IMR-90 (cell line): ENCODE measurements at regions not wholly inside any gene's neighbourhood (a gene's known extent, or its start where the extent isn't known, plus 50 kb on each side); places are given as distances from the start of the nearest gene placed in this dataset.

ENCODE experiments used
- ATAC-seq: fragments of 200-7000 bp; cut with Tn5 transposase; 2 replicates; pipeline ENCODE4 v1.9.1; 2020; ENCODE audit warnings: low read depth, mild to moderate bottlenecking, moderate library complexity
- BruUV-seq: library from RNA; stranded (reverse); fragments of 400-500 nt; replicated peaks from 2 replicates; lab custom pipeline; 2021; lab: Mats Ljungman, UMichigan
- CTCF ChIA-PET: fragments of 300-600 bp; formaldehyde crosslinking; extraction: SDS; loops from one replicate; lab custom pipeline; 2021; ENCODE audit warnings: antibody characterized with exemption; lab: Yijun Ruan, JAX
- POLR2A ChIA-PET: fragments of 300-600 bp; sonication (Branson Sonifier 250); formaldehyde crosslinking; loops from one replicate; lab custom pipeline; 2022; ENCODE audit warnings: antibody characterized with exemption; ENCODE audit not compliant: unreplicated experiment; lab: Charles Lee
- DNase-seq: peaks from one replicate; pipeline ENCODE4 v3.0.0; 2013
- H2AFZ ChIP-seq: replicated peaks from 2 replicates; pipeline ENCODE3; 2013; ENCODE audit warnings: low read length, mild to moderate bottlenecking; ENCODE audit not compliant: poor library complexity
- H2AK5ac ChIP-seq: 2 replicates; pipeline ENCODE4 v1.6.1; 2013; ENCODE audit warnings: low read depth, low read length, inconsistent platforms
- H2AK9ac ChIP-seq: replicated peaks from 2 replicates; pipeline ENCODE3; 2013; ENCODE audit warnings: mild to moderate bottlenecking, low read depth, low read length, moderate library complexity; ENCODE audit not compliant: poor library complexity
- H2BK120ac ChIP-seq: 2 replicates; pipeline ENCODE4 v1.6.1; 2013; ENCODE audit warnings: low read depth, low read length, inconsistent platforms
- H2BK15ac ChIP-seq: 3 replicates; pipeline ENCODE4 v1.6.1; 2013; ENCODE audit warnings: low read depth, low read length, inconsistent platforms
- H2BK20ac ChIP-seq: 2 replicates; pipeline ENCODE4 v1.6.1; 2013; ENCODE audit warnings: low read depth, mild to moderate bottlenecking, inconsistent platforms, low read length, moderate library complexity
- H2BK5ac ChIP-seq: 2 replicates; pipeline ENCODE4 v1.6.1; 2013; ENCODE audit warnings: mild to moderate bottlenecking, low read depth, low read length, inconsistent platforms; ENCODE audit not compliant: poor library complexity, severe bottlenecking
- H3K14ac ChIP-seq: replicated peaks from 2 replicates; pipeline ENCODE4 v1.6.1; 2013; ENCODE audit warnings: low read depth, low read length, inconsistent platforms
- H3K18ac ChIP-seq: 2 replicates; pipeline ENCODE4 v1.6.1; 2013; ENCODE audit warnings: low read depth, low read length, control low read depth
- H3K23ac ChIP-seq: 2 replicates; pipeline ENCODE4 v1.6.1; 2013; ENCODE audit warnings: low read depth, low read length, inconsistent platforms
- H3K27ac ChIP-seq: 2 replicates; pipeline ENCODE4 v1.5.1; 2013; ENCODE audit warnings: mild to moderate bottlenecking, control low read depth, low read length; ENCODE audit not compliant: insufficient read depth
- H3K27me3 ChIP-seq: 2 replicates; pipeline ENCODE4 v1.6.1; 2013; ENCODE audit warnings: low read length; ENCODE audit not compliant: control insufficient read depth, insufficient read depth
- H3K36me3 ChIP-seq: 2 replicates; pipeline ENCODE4 v1.6.1; 2013; ENCODE audit warnings: low read length, mixed read lengths; ENCODE audit not compliant: control insufficient read depth, insufficient read depth
- H3K4ac ChIP-seq: 2 replicates; pipeline ENCODE4 v1.6.1; 2013; ENCODE audit warnings: low read depth, low read length, inconsistent platforms
- H3K4me1 ChIP-seq: 2 replicates; pipeline ENCODE4 v1.6.1; 2013; ENCODE audit warnings: low read length, mixed read lengths; ENCODE audit not compliant: control insufficient read depth, insufficient read depth
- H3K4me2 ChIP-seq: 2 replicates; pipeline ENCODE4 v1.6.1; 2013; ENCODE audit warnings: low read depth, mild to moderate bottlenecking, control low read depth, low read length, moderate library complexity
- H3K4me3 ChIP-seq: 2 replicates; pipeline ENCODE4 v1.5.1; 2013; ENCODE audit warnings: low read depth, mild to moderate bottlenecking, control low read depth, low read length, moderate library complexity; ENCODE audit not compliant: insufficient read depth
- H3K56ac ChIP-seq: 2 replicates; pipeline ENCODE4 v1.6.1; 2013; ENCODE audit warnings: low read length, inconsistent platforms; ENCODE audit not compliant: insufficient read depth; ENCODE audit errors: extremely low read depth
- H3K79me1 ChIP-seq, 2 experiments: 2 replicates each; pipeline ENCODE4 v1.6.1; 2013; ENCODE audit warnings: low read length in 2 of 2, inconsistent platforms in 1 of 2, low read depth in 1 of 2
- H3K9ac ChIP-seq: 2 replicates; pipeline ENCODE4 v1.6.1; 2013; ENCODE audit warnings: low read depth, low read length, control low read depth
- H3K9me1 ChIP-seq: 2 replicates; pipeline ENCODE4 v1.6.1; 2013; ENCODE audit warnings: low read length, inconsistent platforms; ENCODE audit not compliant: insufficient read depth
- H3K9me3 ChIP-seq: 2 replicates; pipeline ENCODE4 v1.6.1; 2013; ENCODE audit warnings: low read length; ENCODE audit not compliant: control insufficient read depth, insufficient read depth
- H4K20me1 ChIP-seq: 2 replicates; pipeline ENCODE4 v1.6.1; 2013; ENCODE audit warnings: low read length, inconsistent platforms; ENCODE audit not compliant: insufficient read depth
- H4K5ac ChIP-seq: 2 replicates; pipeline ENCODE4 v1.6.1; 2013; ENCODE audit warnings: mild to moderate bottlenecking, low read depth, low read length, control low read depth
- H4K8ac ChIP-seq, 2 experiments: 2 replicates each; pipeline ENCODE4 v1.6.1; 2013; ENCODE audit warnings: low read depth in 2 of 2, low read length in 2 of 2, control low read depth in 1 of 2, inconsistent platforms in 1 of 2
- H4K91ac ChIP-seq: 2 replicates; pipeline ENCODE4 v1.6.1; 2013; ENCODE audit warnings: low read depth, low read length, inconsistent platforms; ENCODE audit not compliant: insufficient read depth
- BHLHE40 ChIP-seq: fragments of 150-350 bp; IDR thresholded peaks from 2 replicates; pipeline ENCODE4 v1.6.1; 2016; ENCODE audit warnings: mild to moderate bottlenecking, low read depth, low read length
- CEBPB ChIP-seq: IDR thresholded peaks from 2 replicates; pipeline ENCODE4 v1.6.1; 2012; ENCODE audit warnings: low read depth, low read length, improper control_type of control experiment
- CHD1 ChIP-seq: IDR thresholded peaks from 2 replicates; pipeline ENCODE4 v1.6.1; 2012; ENCODE audit warnings: low read depth, low read length, improper control_type of control experiment
- POLR2A ChIP-seq: IDR thresholded peaks from 2 replicates; pipeline ENCODE4 v1.6.1; 2012; ENCODE audit warnings: mild to moderate bottlenecking, low read depth, low read length
- RAD21 ChIP-seq: IDR thresholded peaks from 2 replicates; pipeline ENCODE4 v1.6.1; 2012; ENCODE audit warnings: low read length, improper control_type of control experiment
- RCOR1 ChIP-seq: IDR thresholded peaks from 2 replicates; pipeline ENCODE4 v1.6.1; 2012; ENCODE audit warnings: mild to moderate bottlenecking, low read length, improper control_type of control experiment; ENCODE audit not compliant: insufficient replicate concordance
- SMC3 ChIP-seq: fragments of 150-350 bp; IDR thresholded peaks from 2 replicates; pipeline ENCODE4 v1.6.1; 2016; ENCODE audit warnings: low read depth, mild to moderate bottlenecking, antibody characterized with exemption, low read length, moderate library complexity
- dilution Hi-C: fragments of 300-500 bp; cut with HindIII; formaldehyde crosslinking; loops from one replicate; pipeline ENCODE4 v1.14.3; 2018; ENCODE audit warnings: low sequenced_read_pairs; ENCODE audit not compliant: unreplicated experiment
- in situ Hi-C: fragments of 300-500 bp; cut with MboI; formaldehyde crosslinking; loops from 3 replicates; pipeline ENCODE4 v1.14.3; 2019; ENCODE audit warnings: low sequenced_read_pairs, inconsistent platforms, mixed read lengths
- intact Hi-C: fragments of 100-400 bp; cut with micrococcal nuclease; formaldehyde crosslinking; loops from 2 replicates; pipeline ENCODE4 v1.10.0; 2022
- TF ChIP-seq, protein P1 (sequence below): conservative IDR thresholded peaks from 2 replicates; pipeline ENCODE4 v1.5.1; 2012; ENCODE audit warnings: mild to moderate bottlenecking, low read depth, low read length, improper control_type of control experiment
- TF ChIP-seq, protein P2 (sequence below): fragments of 150-350 bp; IDR thresholded peaks from 2 replicates; pipeline ENCODE4 v1.6.1; 2017; ENCODE audit warnings: mild to moderate bottlenecking, antibody characterized with exemption, low read length, low read depth

DNA sequence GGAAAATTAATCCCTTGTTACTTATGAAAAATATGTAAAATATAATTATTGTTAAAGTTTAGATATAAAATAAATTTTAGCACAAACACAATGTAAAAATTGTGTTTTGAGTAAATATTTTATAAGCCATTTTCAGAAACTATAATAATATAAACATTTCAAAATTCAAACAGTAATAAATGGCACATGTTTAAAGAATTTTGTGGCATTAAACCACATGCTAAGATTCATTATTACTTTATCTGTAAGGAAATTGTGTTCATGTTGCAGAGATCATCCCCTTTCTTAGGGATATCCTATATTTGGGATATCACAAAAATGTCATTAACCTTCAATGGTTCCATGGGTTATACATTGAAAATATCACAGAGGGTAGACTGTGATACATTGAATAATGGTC lies 1044.3 kb downstream of the AMY1C start:
- CTCF ChIA-PET = no interaction called here

More for the DNA sequence above, 1044.3 kb downstream of the AMY1C start:
- no peak overlapping the region for H2AK9ac ChIP-seq
- no peak overlapping the region for H2BK120ac ChIP-seq
- H2BK15ac ChIP-seq = no peak overlapping the region
- no peak overlapping the region for H3K14ac ChIP-seq
- no peak overlapping the region for H2AFZ ChIP-seq
- no peak overlapping the region for H3K4me3 ChIP-seq
- POLR2A ChIA-PET = no interaction called here
- no peak overlapping the region for H3K23ac ChIP-seq
- no peak for ATAC-seq
- no peak overlapping the region for H3K18ac ChIP-seq
- dilution Hi-C loops (no loop called here), intact Hi-C loops (no loop called here), in situ Hi-C loops (no loop called here)
- no peaks in the 10 kb centered on the region for H3K27me3 ChIP-seq
- no peaks in the 10 kb centered on the region for H3K9me1 ChIP-seq
- no peak overlapping the region for H2BK20ac ChIP-seq
- no peak overlapping the region for H2BK5ac ChIP-seq
- H4K20me1 ChIP-seq = no peaks in the 10 kb centered on the region
- H3K36me3 ChIP-seq = no peaks in the 10 kb centered on the region
- no peak overlapping the region for H3K27ac ChIP-seq
- H4K8ac ChIP-seq = no peak overlapping the region
- H4K5ac ChIP-seq = no peak overlapping the region
- no TSS peak for BruUV-seq
- H3K9me3 ChIP-seq = no peaks in the 10 kb centered on the region
- no peak overlapping the region for H3K4me2 ChIP-seq
- H3K9ac ChIP-seq = no peak overlapping the region
- H3K79me1 ChIP-seq = no peaks in the 10 kb centered on the region
- no peak overlapping the region for H4K91ac ChIP-seq
- H2AK5ac ChIP-seq = no peak overlapping the region
- H3K4ac ChIP-seq = no peak overlapping the region
- no peak overlapping the region for H3K56ac ChIP-seq
- no peaks in the 10 kb centered on the region for H3K4me1 ChIP-seq
- TF ChIP-seq CHD1 = no peak
- TF ChIP-seq POLR2A = no peak
- TF ChIP-seq SMC3 = no peak
- no peak for TF ChIP-seq CEBPB
- TF ChIP-seq, protein P1, sequence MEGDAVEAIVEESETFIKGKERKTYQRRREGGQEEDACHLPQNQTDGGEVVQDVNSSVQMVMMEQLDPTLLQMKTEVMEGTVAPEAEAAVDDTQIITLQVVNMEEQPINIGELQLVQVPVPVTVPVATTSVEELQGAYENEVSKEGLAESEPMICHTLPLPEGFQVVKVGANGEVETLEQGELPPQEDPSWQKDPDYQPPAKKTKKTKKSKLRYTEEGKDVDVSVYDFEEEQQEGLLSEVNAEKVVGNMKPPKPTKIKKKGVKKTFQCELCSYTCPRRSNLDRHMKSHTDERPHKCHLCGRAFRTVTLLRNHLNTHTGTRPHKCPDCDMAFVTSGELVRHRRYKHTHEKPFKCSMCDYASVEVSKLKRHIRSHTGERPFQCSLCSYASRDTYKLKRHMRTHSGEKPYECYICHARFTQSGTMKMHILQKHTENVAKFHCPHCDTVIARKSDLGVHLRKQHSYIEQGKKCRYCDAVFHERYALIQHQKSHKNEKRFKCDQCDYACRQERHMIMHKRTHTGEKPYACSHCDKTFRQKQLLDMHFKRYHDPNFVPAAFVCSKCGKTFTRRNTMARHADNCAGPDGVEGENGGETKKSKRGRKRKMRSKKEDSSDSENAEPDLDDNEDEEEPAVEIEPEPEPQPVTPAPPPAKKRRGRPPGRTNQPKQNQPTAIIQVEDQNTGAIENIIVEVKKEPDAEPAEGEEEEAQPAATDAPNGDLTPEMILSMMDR = no peak
- TF ChIP-seq RAD21 = no peak
- TF ChIP-seq, protein P2, sequence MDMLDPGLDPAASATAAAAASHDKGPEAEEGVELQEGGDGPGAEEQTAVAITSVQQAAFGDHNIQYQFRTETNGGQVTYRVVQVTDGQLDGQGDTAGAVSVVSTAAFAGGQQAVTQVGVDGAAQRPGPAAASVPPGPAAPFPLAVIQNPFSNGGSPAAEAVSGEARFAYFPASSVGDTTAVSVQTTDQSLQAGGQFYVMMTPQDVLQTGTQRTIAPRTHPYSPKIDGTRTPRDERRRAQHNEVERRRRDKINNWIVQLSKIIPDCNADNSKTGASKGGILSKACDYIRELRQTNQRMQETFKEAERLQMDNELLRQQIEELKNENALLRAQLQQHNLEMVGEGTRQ = no peak
- TF ChIP-seq RCOR1 = no peak
- TF ChIP-seq BHLHE40 = no peak
- no peak for DNase-seq
